Ascending aorta (tissue), 2 donors: ENCODE measurements at regions not wholly inside any gene's neighbourhood (a gene's known extent, or its start where the extent isn't known, plus 50 kb on each side); places are given as distances from the start of the nearest gene placed in this dataset.

Experiments used
- DNase-seq, 2 donors: peaks; one replicate each; pipeline ENCODE4 v3.0.0-alpha.2; 2019; ENCODE audit warnings: low spot score in 2 of 2
- H3K27ac ChIP-seq, 2 donors: fragments of 200-600 bp; sonication (generic); one replicate each; pipeline ENCODE4 v1.5.1; 2016 to 2017; ENCODE audit warnings: mild to moderate bottlenecking in 1 of 2
- H3K27me3 ChIP-seq: fragments of 200-600 bp; sonication (generic); one replicate; pipeline ENCODE4 v1.5.1; 2017
- H3K36me3 ChIP-seq, 2 donors: fragments of 200-600 bp; sonication (generic); one replicate each; pipeline ENCODE4 v1.5.1; 2016
- H3K4me1 ChIP-seq, 2 donors: fragments of 200-600 bp; sonication (generic); one replicate each; pipeline ENCODE4 v1.5.1; 2016 to 2017; ENCODE audit warnings: mild to moderate bottlenecking in 1 of 2
- H3K4me3 ChIP-seq, 2 donors: fragments of 200-600 bp; sonication (generic); one replicate each; pipeline ENCODE4 v1.5.1; 2016 to 2017; ENCODE audit warnings: mild to moderate bottlenecking in 1 of 2
- H3K9me3 ChIP-seq, 2 donors: fragments of 200-600 bp; sonication (generic); one replicate each; pipeline ENCODE4 v1.5.1; 2016
- CTCF ChIP-seq, 3 experiments: fragments of 200-600 bp in 2 of 3; fragments of 450-650 bp in 1 of 3; sonication (generic) in 2 of 3; IDR thresholded peaks; one replicate each; pipeline ENCODE4 v1.5.1; 2016 to 2019; ENCODE audit warnings: antibody characterized with exemption in 3 of 3, mild to moderate bottlenecking in 1 of 3, moderate library complexity in 1 of 3
- intact Hi-C: fragments of 100-400 bp; cut with DNase I; formaldehyde crosslinking; loops from one replicate; pipeline ENCODE4 v1.15.1; 2023

DNA sequence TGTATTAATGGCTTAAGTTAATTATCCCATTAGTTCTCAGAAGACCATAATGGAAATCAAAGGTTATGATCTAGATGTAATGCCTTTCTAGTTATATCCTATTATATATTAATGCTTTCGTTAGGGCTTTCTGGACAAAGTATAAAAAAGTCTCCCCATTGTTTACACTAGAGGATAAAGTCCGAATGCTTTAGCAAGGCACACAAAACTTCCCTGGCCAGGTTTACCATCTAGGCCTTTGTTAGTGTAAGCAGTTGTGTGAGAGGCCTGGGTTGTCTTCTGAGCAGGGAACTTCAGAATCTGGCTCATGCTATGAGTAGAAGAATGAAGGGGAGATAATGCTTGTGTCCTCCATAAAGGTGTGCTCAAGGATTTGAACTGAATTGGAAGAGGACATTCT is 106.3 kb upstream of the MEIS2 start:
- Histone ChIP-seq H3K27ac (no peak overlapping the region), H3K4me3 (no peak overlapping the region), H3K27me3 (no peaks in the 10 kb centered on the region), H3K4me1 (no peaks in the 10 kb centered on the region), H3K9me3 (no peaks in the 10 kb centered on the region), H3K36me3 (no peaks in the 10 kb centered on the region)
- intact Hi-C loops: no loop called here
- no peak for TF ChIP-seq CTCF (IDR thresholded peaks at IDR 0.05)
- no peak for DNase-seq

GRCh38 chr15:37208146-37209040 is 108.0 kb upstream of the MEIS2 start:
- H3K27ac ChIP-seq: no peak overlapping the region
- no peaks in the 10 kb centered on the region for H3K4me1 ChIP-seq
- H3K36me3 ChIP-seq: no peaks in the 10 kb centered on the region
- H3K9me3 ChIP-seq: no peaks in the 10 kb centered on the region
- no peak for TF ChIP-seq CTCF (IDR thresholded peaks at IDR 0.05)
- DNase-seq: no peak
- no peak overlapping the region for H3K4me3 ChIP-seq
- no peaks in the 10 kb centered on the region for H3K27me3 ChIP-seq
- intact Hi-C loops: no loop called here

DNA sequence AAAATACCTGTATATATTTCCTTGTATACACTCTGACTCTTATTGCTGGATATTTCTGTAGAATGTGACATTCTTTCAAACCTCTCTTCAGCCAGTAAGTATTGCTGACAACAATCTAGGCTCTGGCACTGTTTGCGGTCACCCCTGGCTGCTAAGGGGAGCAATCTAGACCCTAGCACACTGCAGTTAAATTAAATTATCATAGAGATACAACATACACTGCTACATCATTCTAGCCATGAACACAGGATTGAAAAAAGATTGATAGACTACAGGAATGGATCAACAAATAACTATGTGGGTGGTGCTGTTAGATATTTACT is 108.7 kb upstream of the MEIS2 start:
- no peak overlapping the region for H3K27ac ChIP-seq
- H3K36me3 ChIP-seq: no peaks in the 10 kb centered on the region
- no peaks in the 10 kb centered on the region for H3K27me3 ChIP-seq
- no peaks in the 10 kb centered on the region for H3K4me1 ChIP-seq
- no peak overlapping the region for H3K4me3 ChIP-seq
- intact Hi-C loops: no loop called here
- DNase-seq: no peak
- TF ChIP-seq CTCF (IDR thresholded peaks at IDR 0.05): no peak
- H3K9me3 ChIP-seq: no peaks in the 10 kb centered on the region

DNA sequence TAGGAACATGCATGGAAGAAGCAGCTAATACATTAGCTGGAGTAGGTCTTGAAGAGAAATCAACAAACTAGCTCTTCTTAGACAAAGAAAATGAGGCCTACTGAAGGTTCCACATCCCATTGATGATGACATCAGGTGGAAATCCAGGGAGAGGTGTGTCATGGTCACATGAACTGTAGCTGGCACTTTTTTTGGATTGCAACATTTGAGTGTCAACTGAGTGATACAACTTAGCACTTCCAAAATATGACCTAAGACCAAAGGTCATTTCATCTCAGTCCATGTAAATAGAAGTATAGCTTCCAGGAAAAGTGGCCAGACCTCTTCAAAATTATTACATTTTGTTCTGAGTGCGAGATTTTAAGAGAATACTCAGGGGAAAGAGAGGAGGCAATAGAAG is 117.2 kb upstream of the MEIS2 start:
- Histone ChIP-seq H3K36me3 (no peaks in the 10 kb centered on the region), H3K27ac (no peak overlapping the region), H3K9me3 (no peaks in the 10 kb centered on the region), H3K4me1 (no peaks in the 10 kb centered on the region), H3K27me3 (no peaks in the 10 kb centered on the region), H3K4me3 (no peak overlapping the region)
- intact Hi-C loops: no loop called here
- no peak for DNase-seq
- TF ChIP-seq CTCF (IDR thresholded peaks at IDR 0.05): no peak

GRCh38 chr15:37218351-37218916 is 118.1 kb upstream of the MEIS2 start:
- intact Hi-C loops: no loop called here
- Histone ChIP-seq H3K4me1 (no peaks in the 10 kb centered on the region), H3K27me3 (no peaks in the 10 kb centered on the region), H3K36me3 (no peaks in the 10 kb centered on the region), H3K4me3 (no peak overlapping the region), H3K27ac (no peak overlapping the region), H3K9me3 (no peaks in the 10 kb centered on the region)
- no peak for TF ChIP-seq CTCF (IDR thresholded peaks at IDR 0.05)
- DNase-seq: no peak
